HL-60/S4 treated with retinoic acid at 250 ng/mL for 4 days and 3 days (cell line): ENCODE measurements at regions not wholly inside any gene's neighbourhood (a gene's known extent, or its start where the extent isn't known, plus 50 kb on each side); places are given as distances from the start of the nearest gene placed in this dataset.

Source experiments
- in situ Hi-C: fragments of 300-500 bp; cut with MboI; formaldehyde crosslinking; loops from 2 replicates; pipeline ENCODE4 v1.7.0; 2022; ENCODE audit warnings: low sequenced_read_pairs

DNA sequence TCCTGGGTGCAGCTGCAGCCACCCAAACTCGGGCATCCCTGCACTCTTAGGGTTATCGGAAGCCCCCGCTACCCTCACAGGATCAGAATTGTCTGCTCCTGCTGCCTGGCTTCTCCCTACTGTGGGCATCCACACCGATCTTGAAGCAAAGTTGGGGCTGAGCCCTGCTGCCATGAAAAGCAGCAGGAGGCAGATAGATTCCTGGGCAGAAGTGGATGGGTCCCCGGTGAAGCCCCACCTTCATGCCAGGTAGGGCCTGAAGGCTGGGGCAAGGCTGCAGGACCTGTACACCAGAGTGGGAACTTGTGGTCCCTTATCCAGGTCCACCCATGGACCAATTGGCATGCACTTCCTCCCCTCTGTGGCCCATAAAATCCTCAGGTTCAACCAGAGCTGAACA, 922.6 kb upstream of the KCND2 start:
- in situ Hi-C loops, result no loop called here

- in situ Hi-C loops, result no loop called here
These were observed 921.7 kb upstream of the KCND2 start for GRCh38 chr7:119351320-119351719.

- in situ Hi-C loops, result no loop called here
These were observed 898.5 kb upstream of the KCND2 start for GRCh38 chr7:119374436-119374835.

- in situ Hi-C loops, result no loop called here
These were observed 895.1 kb upstream of the KCND2 start for GRCh38 chr7:119377861-119378260.

DNA sequence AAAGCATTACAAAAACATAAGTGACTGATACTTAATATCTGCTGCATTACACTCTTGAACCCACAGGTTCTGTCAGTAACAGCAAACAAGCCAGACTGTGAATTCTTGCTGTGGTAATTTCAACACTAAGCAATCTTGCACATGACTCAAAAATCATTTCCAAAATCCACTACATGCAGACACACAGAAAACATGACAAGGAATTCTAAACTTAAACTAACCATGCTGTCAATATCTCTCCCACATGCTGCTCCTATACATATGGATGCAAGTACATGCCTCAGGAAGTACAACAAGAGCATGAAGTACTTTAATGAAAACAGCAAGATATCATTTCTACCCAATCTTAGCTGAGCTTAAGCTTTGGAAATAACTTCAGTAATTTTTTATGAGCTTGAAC, 890.2 kb upstream of the KCND2 start:
- in situ Hi-C loops, result no loop called here

DNA sequence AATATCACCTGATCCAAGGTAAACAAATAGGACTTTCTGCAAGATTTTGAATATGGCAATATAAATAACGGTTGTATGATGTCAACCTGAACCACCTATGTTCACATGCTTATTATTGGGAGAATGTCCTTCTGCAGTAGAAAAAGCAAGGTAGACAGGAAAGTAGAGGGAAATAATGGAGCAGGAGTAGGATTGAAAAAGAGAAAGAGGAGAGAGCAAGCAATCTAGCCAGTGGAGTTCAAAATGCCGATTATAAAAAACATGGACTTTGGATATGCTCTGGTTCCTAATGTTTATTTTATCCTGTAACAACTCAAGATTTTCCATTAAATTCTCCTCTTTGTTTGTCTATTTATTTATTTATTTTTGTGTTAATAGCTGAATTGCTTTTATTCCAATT, 878.0 kb upstream of the KCND2 start:
- in situ Hi-C loops, result no loop called here

DNA sequence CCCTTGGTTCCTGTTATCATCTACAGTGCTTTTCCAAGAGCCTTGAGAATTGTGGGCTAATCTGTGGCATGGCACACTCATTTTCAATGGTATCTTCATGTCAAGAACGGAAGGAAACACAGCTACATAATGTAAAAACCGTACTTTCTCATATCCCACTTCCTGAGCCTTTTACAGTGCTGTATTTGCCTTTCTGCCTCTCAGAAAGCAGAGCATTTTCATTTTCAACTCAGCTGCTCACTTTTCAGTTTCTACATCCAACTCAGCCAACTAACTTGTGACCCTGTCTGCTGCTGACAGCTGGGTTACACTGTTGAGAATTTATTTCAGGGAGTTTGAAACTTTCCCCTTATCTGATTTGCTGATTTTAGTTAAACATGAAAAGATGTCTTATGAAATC, 875.8 kb upstream of the KCND2 start:
- in situ Hi-C loops, result no loop called here

- in situ Hi-C loops, result no loop called here
These were observed 864.4 kb upstream of the KCND2 start for GRCh38 chr7:119408596-119408995.

- in situ Hi-C loops, result no loop called here
These were observed 859.6 kb upstream of the KCND2 start for GRCh38 chr7:119413314-119413805.

DNA sequence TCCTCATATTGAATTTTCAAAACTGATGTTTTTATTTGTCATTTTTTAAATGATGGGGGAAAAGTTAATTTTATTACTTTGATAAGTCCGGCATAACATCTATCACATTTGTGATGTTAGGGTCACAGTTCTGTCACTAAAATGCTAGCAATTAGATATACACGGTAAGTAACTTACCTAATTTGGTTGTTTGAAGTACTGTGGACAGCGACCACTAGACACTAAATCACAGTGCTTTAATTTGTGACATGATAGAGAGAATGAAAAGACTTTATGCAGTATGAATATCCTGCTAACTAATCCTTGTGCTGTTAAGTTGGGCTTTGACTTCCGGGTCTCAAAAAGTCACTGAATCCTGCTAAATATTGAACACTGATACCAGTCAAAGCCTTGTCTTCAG, 857.3 kb upstream of the KCND2 start:
- in situ Hi-C loops, result no loop called here

DNA sequence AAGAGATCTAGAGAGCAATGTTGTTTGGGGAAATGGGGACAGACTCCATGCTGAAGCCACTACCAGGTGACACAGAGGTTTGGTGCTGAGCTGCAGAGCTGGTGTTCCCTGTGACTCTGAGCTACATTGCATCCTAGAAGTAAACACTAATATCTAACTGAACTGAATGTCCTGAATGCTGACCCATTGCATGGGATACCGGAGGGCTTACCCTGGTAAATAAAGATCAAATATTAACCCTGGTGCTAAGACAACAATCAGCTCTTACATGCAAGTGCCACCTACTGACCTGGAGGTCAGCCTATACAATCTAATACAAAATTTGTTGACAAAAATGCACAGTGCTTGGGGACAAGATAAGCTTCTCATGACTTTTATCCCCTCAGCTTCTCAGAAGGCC, 851.3 kb upstream of the KCND2 start:
- in situ Hi-C loops, result no loop called here

DNA sequence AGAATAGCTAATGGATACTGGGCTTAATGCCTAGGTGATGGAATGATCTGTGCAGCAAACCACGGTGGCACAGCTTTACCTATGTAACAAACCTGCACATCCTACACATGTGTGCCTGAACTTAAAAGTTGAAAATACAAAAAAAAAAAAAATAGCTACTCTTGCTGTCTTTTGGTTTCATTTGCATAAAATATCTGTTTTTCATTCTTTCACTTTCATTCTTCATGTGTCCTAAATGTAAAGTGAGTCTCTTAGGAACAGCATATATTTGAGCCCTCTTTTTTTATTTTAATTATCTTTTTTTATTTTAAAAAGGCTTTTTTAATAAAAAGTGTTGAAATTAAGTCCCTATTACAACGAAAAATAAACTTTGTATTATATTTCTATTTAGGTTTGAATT, 836.1 kb upstream of the KCND2 start:
- in situ Hi-C loops, result no loop called here

GRCh38 chr7:119438315-119438714, 834.7 kb upstream of the KCND2 start:
- in situ Hi-C loops, result no loop called here

DNA sequence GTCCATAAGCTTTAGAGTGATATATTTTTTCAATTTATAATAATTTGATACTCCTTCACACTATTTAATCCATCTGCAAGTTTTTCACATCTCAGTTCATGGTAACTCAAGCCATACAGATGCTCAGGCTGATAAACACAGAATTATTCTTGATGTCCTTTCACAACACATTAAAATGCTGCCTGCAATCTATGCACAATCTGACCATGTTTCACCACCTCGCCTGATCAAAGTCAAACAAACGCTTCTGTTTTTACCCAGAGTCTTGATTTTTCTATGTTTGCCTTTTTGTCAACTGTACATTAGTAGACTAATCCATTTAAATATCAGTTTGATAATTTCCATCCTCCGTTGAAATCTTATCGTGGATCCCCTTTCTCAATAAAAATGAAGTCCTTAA, 833.8 kb upstream of the KCND2 start:
- in situ Hi-C loops, result no loop called here

DNA sequence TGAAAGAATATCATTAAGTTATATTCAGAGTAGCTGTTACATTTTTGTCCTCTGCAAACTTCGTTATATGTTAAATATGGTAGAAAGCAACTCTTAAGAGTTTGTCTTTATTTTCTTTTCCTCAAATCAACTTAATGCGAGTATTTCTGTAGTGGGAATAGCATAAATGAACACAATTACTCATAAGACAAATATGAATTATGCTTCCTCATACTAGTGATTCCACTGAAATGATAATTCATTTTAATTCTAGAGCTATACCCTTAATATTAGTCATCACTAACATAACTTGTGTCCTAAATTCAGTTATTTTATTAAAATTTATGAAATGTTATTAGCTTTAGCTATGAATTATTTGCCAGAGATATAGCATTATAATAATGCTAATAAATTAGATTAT, 820.6 kb upstream of the KCND2 start:
- in situ Hi-C loops, result no loop called here

GRCh38 chr7:119465798-119466305, 807.1 kb upstream of the KCND2 start:
- in situ Hi-C loops, result no loop called here

DNA sequence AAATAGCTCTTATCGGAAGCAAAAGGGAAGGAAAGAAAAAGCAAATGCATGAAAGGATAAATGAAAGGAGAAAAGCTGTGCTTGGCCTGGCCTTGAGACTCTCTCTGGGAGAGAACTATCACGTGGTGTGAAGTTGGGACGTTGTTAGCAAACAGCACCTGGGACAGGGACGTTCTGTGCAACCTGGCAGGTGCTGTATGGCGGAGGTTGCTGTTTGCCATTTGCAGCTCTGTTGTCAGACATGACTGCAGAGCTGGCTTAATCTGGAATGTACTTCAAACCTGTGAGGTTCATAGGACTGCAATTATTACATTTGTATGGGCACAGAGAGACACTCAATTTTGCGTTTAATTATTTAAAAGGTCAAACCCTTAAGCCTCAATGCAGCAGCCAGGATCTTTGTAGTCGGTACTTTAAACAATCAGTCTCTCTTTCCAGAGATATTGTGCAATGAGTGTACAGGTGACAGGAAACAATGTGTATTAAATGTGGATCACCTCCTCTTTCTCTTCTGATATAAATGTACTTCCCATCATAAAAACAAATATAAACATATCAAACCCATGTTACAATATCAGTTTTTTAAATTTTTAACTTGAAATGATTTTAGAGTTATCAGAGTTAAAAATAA, 800.5 kb upstream of the KCND2 start:
- in situ Hi-C loops, result no loop called here

DNA sequence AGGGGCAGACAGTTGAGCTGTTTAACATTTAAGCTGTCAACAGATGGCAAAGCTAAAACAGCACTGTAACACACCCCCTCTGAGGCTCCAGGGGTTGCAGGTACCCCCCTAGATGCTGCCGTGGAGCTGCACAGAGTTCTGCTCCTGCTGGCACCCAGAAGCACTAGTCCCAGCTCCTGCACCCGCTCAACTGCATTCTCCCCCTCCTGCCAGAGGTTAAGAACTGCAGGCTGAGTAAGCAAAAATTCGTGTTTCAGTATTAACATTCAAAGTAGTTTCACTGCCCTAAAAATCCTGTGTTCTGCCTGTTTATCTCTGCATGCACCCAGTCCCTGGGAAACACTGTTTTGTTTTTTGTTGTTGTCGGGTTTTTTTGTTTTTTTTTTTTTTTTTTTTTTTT, 790.8 kb upstream of the KCND2 start:
- in situ Hi-C loops, result no loop called here

- in situ Hi-C loops, result no loop called here
These were observed 790.3 kb upstream of the KCND2 start for GRCh38 chr7:119482671-119483070.

- in situ Hi-C loops, result no loop called here
These were observed 789.6 kb upstream of the KCND2 start for GRCh38 chr7:119483364-119483763.

- in situ Hi-C loops, result no loop called here
These were observed 758.6 kb upstream of the KCND2 start for GRCh38 chr7:119514326-119514725.

DNA sequence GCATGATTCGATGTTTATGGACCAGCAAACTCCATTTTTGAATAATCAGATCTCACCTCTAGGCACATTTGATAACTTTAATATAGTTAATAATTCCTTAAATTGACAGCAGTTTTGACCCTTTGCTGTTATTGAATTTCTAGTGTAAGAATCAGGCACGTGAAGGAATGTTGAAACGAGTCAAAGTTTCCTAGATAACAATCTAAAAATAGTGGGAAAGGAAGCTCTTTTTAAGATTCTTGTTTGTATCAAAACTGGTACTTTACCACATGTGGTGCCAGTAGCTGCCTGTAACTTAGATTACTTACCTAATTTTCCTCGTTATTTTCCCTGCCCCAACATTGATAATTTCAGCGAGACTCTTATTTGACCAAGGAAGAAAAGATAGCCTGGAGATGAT, 757.8 kb upstream of the KCND2 start:
- in situ Hi-C loops, result no loop called here

GRCh38 chr7:119515962-119516361, 757.0 kb upstream of the KCND2 start:
- in situ Hi-C loops, result no loop called here
